ENCODE measurements at regions not wholly inside any gene's neighbourhood (a gene's known extent, or its start where the extent isn't known, plus 50 kb on each side); places are given as distances from the start of the nearest gene placed in this dataset.

GRCh38 chr3:24596626-24597025 lies 102.0 kb upstream of the THRB start:
- TF ChIP-seq POLR2A (IDR thresholded peaks at IDR 0.05) (no peak), CTCF (IDR thresholded peaks at IDR 0.05) (no peak)
